ENCODE measurements at regions not wholly inside any gene's neighbourhood (a gene's known extent, or its start where the extent isn't known, plus 50 kb on each side); places are given as distances from the start of the nearest gene placed in this dataset.

- TF ChIP-seq, protein P1, sequence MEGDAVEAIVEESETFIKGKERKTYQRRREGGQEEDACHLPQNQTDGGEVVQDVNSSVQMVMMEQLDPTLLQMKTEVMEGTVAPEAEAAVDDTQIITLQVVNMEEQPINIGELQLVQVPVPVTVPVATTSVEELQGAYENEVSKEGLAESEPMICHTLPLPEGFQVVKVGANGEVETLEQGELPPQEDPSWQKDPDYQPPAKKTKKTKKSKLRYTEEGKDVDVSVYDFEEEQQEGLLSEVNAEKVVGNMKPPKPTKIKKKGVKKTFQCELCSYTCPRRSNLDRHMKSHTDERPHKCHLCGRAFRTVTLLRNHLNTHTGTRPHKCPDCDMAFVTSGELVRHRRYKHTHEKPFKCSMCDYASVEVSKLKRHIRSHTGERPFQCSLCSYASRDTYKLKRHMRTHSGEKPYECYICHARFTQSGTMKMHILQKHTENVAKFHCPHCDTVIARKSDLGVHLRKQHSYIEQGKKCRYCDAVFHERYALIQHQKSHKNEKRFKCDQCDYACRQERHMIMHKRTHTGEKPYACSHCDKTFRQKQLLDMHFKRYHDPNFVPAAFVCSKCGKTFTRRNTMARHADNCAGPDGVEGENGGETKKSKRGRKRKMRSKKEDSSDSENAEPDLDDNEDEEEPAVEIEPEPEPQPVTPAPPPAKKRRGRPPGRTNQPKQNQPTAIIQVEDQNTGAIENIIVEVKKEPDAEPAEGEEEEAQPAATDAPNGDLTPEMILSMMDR (IDR thresholded peaks at IDR 0.05): no peak
- no peaks in the 10 kb centered on the region for H3K4me1 ChIP-seq
- no peaks in the 10 kb centered on the region for H3K27me3 ChIP-seq (ENCODE audit: insufficient read depth in 3 of 3, low read length in 2 of 3)
- 37 to 44% (median 37%) methylated on average over 3 of the region's 3 CpGs for WGBS, 3 donors
- no peak overlapping the region for H3K4me3 ChIP-seq
- DNase-seq (no peak), ATAC-seq (no peak)
- no peaks in the 10 kb centered on the region for H3K36me3 ChIP-seq (ENCODE audit: insufficient read depth in 1 of 2, low read depth in 1 of 2)
- no peaks in the 10 kb centered on the region for H3K9me3 ChIP-seq
- no peak overlapping the region for H3K27ac ChIP-seq
- intact Hi-C loops (cut with DNase I): no loop called here
Observed at GRCh38 chr4:160835789-160836188, 1328.0 kb downstream of the FSTL5 start.

GRCh38 chr4:160836431-160836830 is 1327.4 kb downstream of the FSTL5 start:
- ATAC-seq (no peak), DNase-seq (no peak)
- Histone ChIP-seq H3K27ac (no peak overlapping the region), H3K9me3 (no peaks in the 10 kb centered on the region), H3K27me3 (ENCODE audit: insufficient read depth in 3 of 3, low read length in 2 of 3) (no peaks in the 10 kb centered on the region), H3K4me1 (no peaks in the 10 kb centered on the region), H3K4me3 (no peak overlapping the region), H3K36me3 (ENCODE audit: insufficient read depth in 1 of 2, low read depth in 1 of 2) (no peaks in the 10 kb centered on the region)
- TF ChIP-seq, protein P1 (IDR thresholded peaks at IDR 0.05): no peak
- intact Hi-C loops (cut with DNase I): no loop called here
- 58 to 69% (median 59%) methylated on average over 2 of the region's 2 CpGs for WGBS, 3 donors

- Histone ChIP-seq H3K27ac (no peak overlapping the region), H3K36me3 (ENCODE audit: insufficient read depth in 1 of 2, low read depth in 1 of 2) (no peaks in the 10 kb centered on the region), H3K9me3 (no peaks in the 10 kb centered on the region), H3K27me3 (ENCODE audit: insufficient read depth in 3 of 3, low read length in 2 of 3) (no peaks in the 10 kb centered on the region), H3K4me3 (no peak overlapping the region), H3K4me1 (no peaks in the 10 kb centered on the region)
- DNase-seq: no peak
- intact Hi-C loops (cut with DNase I): no loop called here
- ATAC-seq: no peak
- TF ChIP-seq, protein P1 (IDR thresholded peaks at IDR 0.05): no peak
- 42 to 51% (median 49%) methylated on average over 2 of the region's 2 CpGs for WGBS, 3 donors
Observed at GRCh38 chr4:160846121-160846520, 1317.7 kb downstream of the FSTL5 start.

DNA sequence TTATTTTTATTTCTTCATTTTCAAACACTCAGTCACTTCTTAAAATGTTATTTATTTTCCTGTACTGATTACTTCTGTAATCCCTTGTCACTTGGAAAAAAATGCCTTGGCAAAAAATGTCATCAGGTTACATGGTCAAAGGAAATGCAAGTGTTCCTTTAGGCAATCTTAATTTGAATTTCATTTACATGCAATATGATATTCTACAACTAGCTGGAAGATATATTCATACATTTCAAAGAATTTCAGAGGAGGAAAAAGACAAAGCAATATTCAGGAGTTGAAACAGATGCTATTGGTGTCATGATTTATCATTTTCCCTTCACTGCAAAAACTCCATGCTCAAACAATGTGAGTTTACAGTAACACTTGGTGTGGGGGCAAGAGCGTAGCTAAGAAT is 1316.6 kb downstream of the FSTL5 start:
- intact Hi-C loops (cut with DNase I): no loop called here
- TF ChIP-seq, protein P1 (IDR thresholded peaks at IDR 0.05): no peak
- no peak for DNase-seq
- no peak for ATAC-seq
- Histone ChIP-seq H3K27ac (no peak overlapping the region), H3K27me3 (ENCODE audit: insufficient read depth in 3 of 3, low read length in 2 of 3) (no peaks in the 10 kb centered on the region), H3K4me1 (no peaks in the 10 kb centered on the region), H3K36me3 (ENCODE audit: insufficient read depth in 1 of 2, low read depth in 1 of 2) (no peaks in the 10 kb centered on the region), H3K9me3 (no peaks in the 10 kb centered on the region), H3K4me3 (no peak overlapping the region)
- WGBS, 3 donors: 80 to 86% (median 82%) methylated on average over 1 of the region's 1 CpG

- no peaks in the 10 kb centered on the region for H3K36me3 ChIP-seq (ENCODE audit: insufficient read depth in 1 of 2, low read depth in 1 of 2)
- H3K9me3 ChIP-seq: no peaks in the 10 kb centered on the region
- no peaks in the 10 kb centered on the region for H3K4me1 ChIP-seq
- WGBS, 3 donors: 35 to 49% (median 37%) methylated on average over 4 of the region's 4 CpGs
- ATAC-seq (no peak), DNase-seq (no peak)
- H3K27ac ChIP-seq: no peak overlapping the region
- intact Hi-C loops (cut with DNase I): no loop called here
- H3K4me3 ChIP-seq: no peak overlapping the region
- TF ChIP-seq, protein P1 (IDR thresholded peaks at IDR 0.05): no peak
- no peaks in the 10 kb centered on the region for H3K27me3 ChIP-seq (ENCODE audit: insufficient read depth in 3 of 3, low read length in 2 of 3)
Observed at GRCh38 chr4:160848489-160848888, 1315.3 kb downstream of the FSTL5 start.
